ENCODE measurements at regions not wholly inside any gene's neighbourhood (a gene's known extent, or its start where the extent isn't known, plus 50 kb on each side); places are given as distances from the start of the nearest gene placed in this dataset.

- no peaks in the 10 kb centered on the region for H3K36me3 ChIP-seq
- no peak for TF ChIP-seq POLR2A (IDR thresholded peaks at IDR 0.05)
- TF ChIP-seq CTCF (IDR thresholded peaks at IDR 0.05), result no peak
- no peak for TF ChIP-seq POLR2AphosphoS5 (IDR thresholded peaks at IDR 0.05; ENCODE audit: insufficient read depth in 1 of 2, low read depth in 1 of 2)
- H3K9me3 ChIP-seq, result no peaks in the 10 kb centered on the region
- intact Hi-C loops (cut with DNase I), result no loop called here
- H3K27ac ChIP-seq, result no peak overlapping the region
- no peak for DNase-seq (ENCODE audit: extremely low spot score in 2 of 2)
- no peaks in the 10 kb centered on the region for H3K27me3 ChIP-seq
- H3K4me3 ChIP-seq, result no peak overlapping the region
- H3K4me1 ChIP-seq, result no peaks in the 10 kb centered on the region
Observed at GRCh38 chr1:58031416-58031815, 515.1 kb downstream of the OMA1 start.

- H3K4me3 ChIP-seq, result no peak overlapping the region
- intact Hi-C loops (cut with DNase I), result no loop called here
- TF ChIP-seq POLR2AphosphoS5 (IDR thresholded peaks at IDR 0.05; ENCODE audit: insufficient read depth in 1 of 2, low read depth in 1 of 2) (no peak), CTCF (IDR thresholded peaks at IDR 0.05) (no peak), POLR2A (IDR thresholded peaks at IDR 0.05) (no peak)
Observed at GRCh38 chr1:58030456-58030855, 516.1 kb downstream of the OMA1 start.

GRCh38 chr1:58017641-58018040 is 528.9 kb downstream of the OMA1 start:
- intact Hi-C loops (cut with DNase I), result no loop called here
- Histone ChIP-seq H3K4me3 (no peak overlapping the region), H3K9me3 (no peaks in the 10 kb centered on the region), H3K27me3 (no peaks in the 10 kb centered on the region), H3K27ac (no peak overlapping the region), H3K4me1 (no peaks in the 10 kb centered on the region), H3K36me3 (no peaks in the 10 kb centered on the region)
- no peak for DNase-seq (ENCODE audit: extremely low spot score in 2 of 2)
- TF ChIP-seq CTCF (IDR thresholded peaks at IDR 0.05) (no peak), POLR2AphosphoS5 (IDR thresholded peaks at IDR 0.05; ENCODE audit: insufficient read depth in 1 of 2, low read depth in 1 of 2) (no peak), POLR2A (IDR thresholded peaks at IDR 0.05) (no peak)

More at GRCh38 chr1:58030456-58030855, 516.1 kb downstream of the OMA1 start:
- Histone ChIP-seq H3K9me3 (no peaks in the 10 kb centered on the region), H3K4me1 (no peaks in the 10 kb centered on the region), H3K27ac (no peak overlapping the region), H3K27me3 (no peaks in the 10 kb centered on the region), H3K36me3 (no peaks in the 10 kb centered on the region)
- DNase-seq (ENCODE audit: extremely low spot score in 2 of 2), result no peak

GRCh38 chr1:58013237-58013636 is 533.3 kb downstream of the OMA1 start:
- no peaks in the 10 kb centered on the region for H3K27me3 ChIP-seq
- intact Hi-C loops (cut with DNase I), result no loop called here
- no peak overlapping the region for H3K27ac ChIP-seq
- H3K9me3 ChIP-seq, result no peaks in the 10 kb centered on the region
- no peaks in the 10 kb centered on the region for H3K4me1 ChIP-seq
- H3K4me3 ChIP-seq, result no peak overlapping the region
- DNase-seq (ENCODE audit: extremely low spot score in 2 of 2), result no peak
- TF ChIP-seq POLR2A (IDR thresholded peaks at IDR 0.05) (no peak), CTCF (IDR thresholded peaks at IDR 0.05) (no peak), POLR2AphosphoS5 (IDR thresholded peaks at IDR 0.05; ENCODE audit: insufficient read depth in 1 of 2, low read depth in 1 of 2) (no peak)
- no peaks in the 10 kb centered on the region for H3K36me3 ChIP-seq

- no peak overlapping the region for H3K4me3 ChIP-seq
- H3K27me3 ChIP-seq, result no peaks in the 10 kb centered on the region
- no peak for DNase-seq (ENCODE audit: extremely low spot score in 2 of 2)
- H3K36me3 ChIP-seq, result no peaks in the 10 kb centered on the region
- no peaks in the 10 kb centered on the region for H3K4me1 ChIP-seq
- H3K27ac ChIP-seq, result no peak overlapping the region
- intact Hi-C loops (cut with DNase I), result no loop called here
- TF ChIP-seq POLR2AphosphoS5 (IDR thresholded peaks at IDR 0.05; ENCODE audit: insufficient read depth in 1 of 2, low read depth in 1 of 2) (no peak), POLR2A (IDR thresholded peaks at IDR 0.05) (no peak), CTCF (IDR thresholded peaks at IDR 0.05) (no peak)
- H3K9me3 ChIP-seq, result no peaks in the 10 kb centered on the region
Observed at GRCh38 chr1:58011978-58012377, 534.5 kb downstream of the OMA1 start.

Data from vagina (tissue), 2 donors.